SU-DHL-6 (cell line): ENCODE measurements at regions not wholly inside any gene's neighbourhood (a gene's known extent, or its start where the extent isn't known, plus 50 kb on each side); places are given as distances from the start of the nearest gene placed in this dataset.

ENCODE experiments used
- H2AFZ ChIP-seq: fragments of 200-600 bp; sonication (generic); 2 replicates; pipeline ENCODE4 v1.6.1; 2014; ENCODE audit warnings: low read depth, mild to moderate bottlenecking, moderate library complexity, mixed read lengths, antibody characterized with exemption, low read length; ENCODE audit not compliant: severe bottlenecking
- H3F3A ChIP-seq: fragments of 200-600 bp; shearing (Covaris generic); 2 replicates; pipeline ENCODE4 v1.6.0; 2016; ENCODE audit warnings: antibody characterized with exemption, mild to moderate bottlenecking; ENCODE audit not compliant: insufficient read depth
- H3K27ac ChIP-seq: fragments of 200-600 bp; sonication (generic); 2 replicates; pipeline ENCODE4 v1.5.1; 2016; ENCODE audit warnings: low read depth, mild to moderate bottlenecking, low read length, moderate library complexity, mixed read lengths
- H3K27me3 ChIP-seq: fragments of 200-600 bp; sonication (generic), shearing (Covaris generic); 2 replicates; pipeline ENCODE4 v1.6.0; 2014; ENCODE audit warnings: mild to moderate bottlenecking, low read length
- H3K36me3 ChIP-seq: fragments of 200-600 bp; sonication (generic); 2 replicates; pipeline ENCODE4 v1.6.1; 2014; ENCODE audit warnings: mild to moderate bottlenecking, low read length, mixed read lengths
- H3K4me2 ChIP-seq: fragments of 300-600, 200-600 bp; shearing (Covaris generic), sonication (generic); 2 replicates; pipeline ENCODE4 v1.6.0; 2014; ENCODE audit warnings: low read length, low read depth, mild to moderate bottlenecking; ENCODE audit not compliant: poor library complexity, severe bottlenecking
- H3K4me3 ChIP-seq: fragments of 200-600 bp; sonication (generic); 2 replicates; pipeline ENCODE4 v1.5.1; 2014; ENCODE audit warnings: antibody characterized with exemption, low read length, mild to moderate bottlenecking, mixed read lengths; ENCODE audit not compliant: insufficient read depth, poor library complexity, severe bottlenecking
- H3K79me2 ChIP-seq: fragments of 200-600 bp; sonication (generic); 2 replicates; pipeline ENCODE4 v1.6.1; 2014; ENCODE audit warnings: mild to moderate bottlenecking, low read length, moderate library complexity; ENCODE audit not compliant: insufficient read depth
- H3K9ac ChIP-seq: fragments of 200-600 bp; sonication (generic); 2 replicates; pipeline ENCODE4 v1.7.0; 2014; ENCODE audit warnings: mild to moderate bottlenecking, low read length
- H3K9me2 ChIP-seq: fragments of 200-600 bp; sonication (generic); replicated peaks from 2 replicates; pipeline ENCODE4 v1.6.1; 2014; ENCODE audit warnings: low read length; ENCODE audit not compliant: insufficient read depth
- H3K9me3 ChIP-seq: fragments of 200-600 bp; sonication (generic); 2 replicates; pipeline ENCODE4 v1.6.1; 2014; ENCODE audit warnings: low read length, mixed read lengths; ENCODE audit not compliant: insufficient read depth
- H4K20me1 ChIP-seq: fragments of 200-600 bp; sonication (generic); 2 replicates; pipeline ENCODE4 v1.6.1; 2014; ENCODE audit warnings: low read depth, mild to moderate bottlenecking, antibody characterized with exemption, low read length, moderate library complexity, mixed read lengths
- EZH2phosphoT487 ChIP-seq: fragments of 200-600 bp; sonication (generic), shearing (Covaris generic); conservative IDR thresholded peaks from 2 replicates; pipeline ENCODE4 v1.6.1; 2018; ENCODE audit warnings: mild to moderate bottlenecking, antibody characterized with exemption, low read length, moderate library complexity, mixed read lengths
- TF ChIP-seq, protein P1 (sequence below): fragments of 200-600 bp; sonication (generic); IDR thresholded peaks from one replicate; pipeline ENCODE4 v1.5.1; 2017; ENCODE audit warnings: antibody characterized with exemption, mild to moderate bottlenecking, low read length, moderate library complexity; ENCODE audit not compliant: insufficient read depth, poor library complexity, severe bottlenecking

DNA sequence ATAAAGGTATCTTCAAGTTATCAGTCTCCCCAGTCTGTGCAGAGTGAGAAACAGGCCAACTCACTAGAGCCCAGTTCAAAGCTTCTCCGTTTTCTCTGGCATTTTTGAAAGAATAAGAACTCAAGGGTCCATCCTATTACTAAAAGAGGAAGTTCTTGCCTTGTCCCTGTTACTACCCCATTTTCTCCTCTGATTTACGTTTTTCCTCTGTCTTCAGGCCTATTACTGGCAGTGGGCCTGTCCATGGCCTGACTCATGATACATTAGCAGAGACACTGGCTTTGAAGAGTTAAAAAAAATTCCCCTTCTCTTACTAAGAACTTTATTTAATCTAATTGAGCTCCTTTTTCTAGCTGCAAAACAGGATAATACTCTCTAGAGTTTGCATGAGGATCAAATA lies 624.0 kb upstream of the KLF4 start:
- no peak overlapping the region for H3K9ac ChIP-seq
- no peaks in the 10 kb centered on the region for H3F3A ChIP-seq
- no peaks in the 10 kb centered on the region for H4K20me1 ChIP-seq
- no peaks in the 10 kb centered on the region for H3K27me3 ChIP-seq
- no peaks in the 10 kb centered on the region for H3K9me3 ChIP-seq
- H3K27ac ChIP-seq = no peak overlapping the region
- no peak overlapping the region for H2AFZ ChIP-seq
- TF ChIP-seq EZH2phosphoT487 = no peak
- TF ChIP-seq, protein P1, sequence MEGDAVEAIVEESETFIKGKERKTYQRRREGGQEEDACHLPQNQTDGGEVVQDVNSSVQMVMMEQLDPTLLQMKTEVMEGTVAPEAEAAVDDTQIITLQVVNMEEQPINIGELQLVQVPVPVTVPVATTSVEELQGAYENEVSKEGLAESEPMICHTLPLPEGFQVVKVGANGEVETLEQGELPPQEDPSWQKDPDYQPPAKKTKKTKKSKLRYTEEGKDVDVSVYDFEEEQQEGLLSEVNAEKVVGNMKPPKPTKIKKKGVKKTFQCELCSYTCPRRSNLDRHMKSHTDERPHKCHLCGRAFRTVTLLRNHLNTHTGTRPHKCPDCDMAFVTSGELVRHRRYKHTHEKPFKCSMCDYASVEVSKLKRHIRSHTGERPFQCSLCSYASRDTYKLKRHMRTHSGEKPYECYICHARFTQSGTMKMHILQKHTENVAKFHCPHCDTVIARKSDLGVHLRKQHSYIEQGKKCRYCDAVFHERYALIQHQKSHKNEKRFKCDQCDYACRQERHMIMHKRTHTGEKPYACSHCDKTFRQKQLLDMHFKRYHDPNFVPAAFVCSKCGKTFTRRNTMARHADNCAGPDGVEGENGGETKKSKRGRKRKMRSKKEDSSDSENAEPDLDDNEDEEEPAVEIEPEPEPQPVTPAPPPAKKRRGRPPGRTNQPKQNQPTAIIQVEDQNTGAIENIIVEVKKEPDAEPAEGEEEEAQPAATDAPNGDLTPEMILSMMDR = no peak
- H3K4me2 ChIP-seq = no peak overlapping the region
- H3K36me3 ChIP-seq = no peaks in the 10 kb centered on the region
- no peak overlapping the region for H3K4me3 ChIP-seq
- H3K9me2 ChIP-seq = no peaks in the 10 kb centered on the region
- no peaks in the 10 kb centered on the region for H3K79me2 ChIP-seq

- H3K9me3 ChIP-seq = no peaks in the 10 kb centered on the region
- no peaks in the 10 kb centered on the region for H3K27me3 ChIP-seq
- H3K4me3 ChIP-seq = no peak overlapping the region
- no peaks in the 10 kb centered on the region for H3K9me2 ChIP-seq
- no peak overlapping the region for H3K27ac ChIP-seq
- no peak overlapping the region for H3K9ac ChIP-seq
- H3K4me2 ChIP-seq = no peak overlapping the region
- H3F3A ChIP-seq = no peaks in the 10 kb centered on the region
- no peak overlapping the region for H2AFZ ChIP-seq
- no peak for TF ChIP-seq EZH2phosphoT487
- TF ChIP-seq, protein P1 = no peak
- no peaks in the 10 kb centered on the region for H3K36me3 ChIP-seq
- H4K20me1 ChIP-seq = no peaks in the 10 kb centered on the region
- no peaks in the 10 kb centered on the region for H3K79me2 ChIP-seq
Measured at GRCh38 chr9:108109927-108110690, 620.5 kb upstream of the KLF4 start.

DNA sequence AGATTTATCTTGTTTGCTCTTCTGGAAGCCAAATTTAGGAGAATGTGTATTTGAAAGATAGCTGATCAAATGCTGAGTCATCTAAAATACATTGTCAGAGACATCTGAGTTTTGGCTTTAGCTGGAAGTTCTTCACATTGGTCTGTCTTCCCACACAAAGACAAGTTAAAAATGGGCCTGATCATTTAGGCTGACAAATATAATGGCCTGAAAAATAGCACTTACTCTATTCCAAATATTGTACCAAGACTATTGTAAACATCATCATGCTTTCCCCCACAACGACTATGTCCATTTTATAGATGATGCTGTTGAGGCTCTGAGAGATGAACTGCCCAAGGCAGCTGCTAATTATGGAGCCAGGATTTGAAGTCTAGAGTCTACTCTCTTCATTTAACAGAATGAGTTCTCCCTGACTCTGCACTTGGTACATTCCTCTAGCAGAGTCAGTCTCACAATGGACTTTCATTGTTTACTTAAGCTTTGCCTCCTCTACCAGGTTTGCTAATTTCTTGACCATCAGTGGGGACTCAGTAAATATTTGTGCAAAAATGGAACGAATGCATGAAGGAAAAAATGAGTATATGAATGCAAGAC lies 619.4 kb upstream of the KLF4 start:
- Histone ChIP-seq H3K4me3 (no peak overlapping the region), H3K9me2 (no peaks in the 10 kb centered on the region), H3K27ac (no peak overlapping the region), H4K20me1 (no peaks in the 10 kb centered on the region), H3K79me2 (no peaks in the 10 kb centered on the region), H3K27me3 (no peaks in the 10 kb centered on the region), H3K36me3 (no peaks in the 10 kb centered on the region), H2AFZ (no peak overlapping the region), H3F3A (no peaks in the 10 kb centered on the region), H3K9me3 (no peaks in the 10 kb centered on the region), H3K9ac (no peak overlapping the region), H3K4me2 (no peak overlapping the region)
- TF ChIP-seq EZH2phosphoT487 = no peak
- TF ChIP-seq, protein P1 = no peak
